Suprapubic skin (tissue), 4 donors: ENCODE measurements at regions not wholly inside any gene's neighbourhood (a gene's known extent, or its start where the extent isn't known, plus 50 kb on each side); places are given as distances from the start of the nearest gene placed in this dataset.
"Not testable (repeated sequence)": the region's sequence is repeated elsewhere in the genome, so short reads cannot be mapped to it uniquely, and the experiment has no call there.

ENCODE experiments used
- EP300 ChIP-seq: sonication (generic); formaldehyde crosslinking; IDR thresholded peaks from one replicate; pipeline ENCODE4 v1.6.1; 2017; ENCODE audit warnings: antibody characterized with exemption
- POLR2A ChIP-seq, 2 donors: fragments of 450-650 bp; IDR thresholded peaks; one replicate each; pipeline ENCODE4 v1.6.1; 2017; ENCODE audit warnings: antibody characterized with exemption in 2 of 2, mild to moderate bottlenecking in 2 of 2, moderate library complexity in 2 of 2
- POLR2AphosphoS5 ChIP-seq, 3 donors: sonication (generic); formaldehyde crosslinking; IDR thresholded peaks; one replicate each; pipeline ENCODE4 v1.6.1; 2017; ENCODE audit warnings: antibody characterized with exemption in 3 of 3
- TF ChIP-seq, protein P1 (sequence below), 2 donors: fragments of 200-600 bp in 1 of 2; fragments of 450-650 bp in 1 of 2; sonication (generic) in 1 of 2; IDR thresholded peaks; one replicate each; pipeline ENCODE4 v1.5.1; 2016 to 2019; ENCODE audit warnings: antibody characterized with exemption in 2 of 2, mild to moderate bottlenecking in 1 of 2, moderate library complexity in 1 of 2

DNA sequence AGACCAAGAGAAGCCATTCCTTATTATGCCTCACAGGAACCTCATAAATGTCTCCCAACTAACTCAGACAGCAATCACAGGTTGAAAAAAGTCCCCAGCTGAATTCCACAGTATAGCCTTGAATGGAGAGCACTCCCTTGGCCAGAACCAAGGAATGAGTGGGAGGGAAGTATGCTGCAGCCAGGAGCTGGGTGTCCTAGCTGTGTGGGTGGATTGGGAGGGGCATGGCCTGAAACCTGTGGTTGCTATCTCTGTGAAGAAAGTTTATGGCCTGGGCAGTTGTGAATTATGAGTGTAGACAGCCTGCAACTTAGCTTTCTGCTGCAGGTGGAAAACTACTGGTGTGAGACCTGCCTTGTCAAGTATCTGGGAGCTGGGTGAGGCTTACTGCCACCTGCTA, 316.1 kb upstream of the VSTM2A start:
- TF ChIP-seq, protein P1, sequence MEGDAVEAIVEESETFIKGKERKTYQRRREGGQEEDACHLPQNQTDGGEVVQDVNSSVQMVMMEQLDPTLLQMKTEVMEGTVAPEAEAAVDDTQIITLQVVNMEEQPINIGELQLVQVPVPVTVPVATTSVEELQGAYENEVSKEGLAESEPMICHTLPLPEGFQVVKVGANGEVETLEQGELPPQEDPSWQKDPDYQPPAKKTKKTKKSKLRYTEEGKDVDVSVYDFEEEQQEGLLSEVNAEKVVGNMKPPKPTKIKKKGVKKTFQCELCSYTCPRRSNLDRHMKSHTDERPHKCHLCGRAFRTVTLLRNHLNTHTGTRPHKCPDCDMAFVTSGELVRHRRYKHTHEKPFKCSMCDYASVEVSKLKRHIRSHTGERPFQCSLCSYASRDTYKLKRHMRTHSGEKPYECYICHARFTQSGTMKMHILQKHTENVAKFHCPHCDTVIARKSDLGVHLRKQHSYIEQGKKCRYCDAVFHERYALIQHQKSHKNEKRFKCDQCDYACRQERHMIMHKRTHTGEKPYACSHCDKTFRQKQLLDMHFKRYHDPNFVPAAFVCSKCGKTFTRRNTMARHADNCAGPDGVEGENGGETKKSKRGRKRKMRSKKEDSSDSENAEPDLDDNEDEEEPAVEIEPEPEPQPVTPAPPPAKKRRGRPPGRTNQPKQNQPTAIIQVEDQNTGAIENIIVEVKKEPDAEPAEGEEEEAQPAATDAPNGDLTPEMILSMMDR (IDR thresholded peaks at IDR 0.05), result not testable (repeated sequence)
- TF ChIP-seq POLR2AphosphoS5 (IDR thresholded peaks at IDR 0.05); EP300; POLR2A (IDR thresholded peaks at IDR 0.05): not testable (repeated sequence)
